Neural progenitor cell (in vitro differentiated cells): ENCODE measurements at regions not wholly inside any gene's neighbourhood (a gene's known extent, or its start where the extent isn't known, plus 50 kb on each side); places are given as distances from the start of the nearest gene placed in this dataset.

Experiments
- EZH2 ChIP-seq: fragments of 200-600 bp; sonication (generic); IDR thresholded peaks from 2 replicates; pipeline ENCODE4 v1.6.1; 2017; ENCODE audit warnings: antibody characterized with exemption, mild to moderate bottlenecking, moderate library complexity
- TF ChIP-seq, protein P1 (sequence below): fragments of 200-600 bp; sonication (generic); IDR thresholded peaks from 2 replicates; pipeline ENCODE4 v1.5.1; 2017; ENCODE audit warnings: antibody characterized with exemption, mild to moderate bottlenecking

DNA sequence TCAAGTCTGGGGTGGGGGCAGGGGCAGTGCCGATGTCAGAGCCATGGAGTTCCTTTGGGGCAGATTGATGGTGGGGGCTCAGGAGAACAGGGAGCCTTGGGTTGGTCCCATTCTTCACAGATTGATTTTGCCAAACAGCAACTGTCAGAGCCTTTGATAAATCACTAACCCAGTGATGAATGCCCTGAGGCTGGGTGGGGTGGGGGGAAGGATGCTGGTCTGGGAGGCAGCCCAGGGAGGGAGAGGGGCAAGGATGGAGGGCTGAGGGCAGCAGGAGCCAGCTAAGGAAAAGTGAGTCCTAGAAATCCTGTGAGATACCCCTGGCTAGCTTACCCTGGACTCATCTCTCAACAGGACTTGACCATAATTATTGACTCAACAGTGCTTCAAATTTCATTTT, 60.1 kb upstream of the ARAP3 start:
- TF ChIP-seq, protein P1, sequence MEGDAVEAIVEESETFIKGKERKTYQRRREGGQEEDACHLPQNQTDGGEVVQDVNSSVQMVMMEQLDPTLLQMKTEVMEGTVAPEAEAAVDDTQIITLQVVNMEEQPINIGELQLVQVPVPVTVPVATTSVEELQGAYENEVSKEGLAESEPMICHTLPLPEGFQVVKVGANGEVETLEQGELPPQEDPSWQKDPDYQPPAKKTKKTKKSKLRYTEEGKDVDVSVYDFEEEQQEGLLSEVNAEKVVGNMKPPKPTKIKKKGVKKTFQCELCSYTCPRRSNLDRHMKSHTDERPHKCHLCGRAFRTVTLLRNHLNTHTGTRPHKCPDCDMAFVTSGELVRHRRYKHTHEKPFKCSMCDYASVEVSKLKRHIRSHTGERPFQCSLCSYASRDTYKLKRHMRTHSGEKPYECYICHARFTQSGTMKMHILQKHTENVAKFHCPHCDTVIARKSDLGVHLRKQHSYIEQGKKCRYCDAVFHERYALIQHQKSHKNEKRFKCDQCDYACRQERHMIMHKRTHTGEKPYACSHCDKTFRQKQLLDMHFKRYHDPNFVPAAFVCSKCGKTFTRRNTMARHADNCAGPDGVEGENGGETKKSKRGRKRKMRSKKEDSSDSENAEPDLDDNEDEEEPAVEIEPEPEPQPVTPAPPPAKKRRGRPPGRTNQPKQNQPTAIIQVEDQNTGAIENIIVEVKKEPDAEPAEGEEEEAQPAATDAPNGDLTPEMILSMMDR: no peak
- TF ChIP-seq EZH2: no peak
